Type B pancreatic cell (in vitro differentiated cells): ENCODE measurements at regions not wholly inside any gene's neighbourhood (a gene's known extent, or its start where the extent isn't known, plus 50 kb on each side); places are given as distances from the start of the nearest gene placed in this dataset.

Source experiments
- DNase-seq: peaks from one replicate; pipeline ENCODE4 v3.0.0; 2021; ENCODE audit warnings: mixed read lengths; ENCODE audit not compliant: unreplicated experiment; ENCODE audit errors: extremely low spot score
- H3K27ac Mint-ChIP-seq: 2 replicates; pipeline ENCODE4 v1.8.0; 2021; ENCODE audit warnings: mild to moderate bottlenecking, mixed read lengths
- H3K27me3 Mint-ChIP-seq: 2 replicates; pipeline ENCODE4 v1.8.0; 2021; ENCODE audit warnings: mixed read lengths
- H3K36me3 Mint-ChIP-seq: 2 replicates; pipeline ENCODE4 v1.8.0; 2021; ENCODE audit warnings: mixed read lengths
- H3K4me1 Mint-ChIP-seq: one replicate; pipeline ENCODE4 v1.8.0; 2021; ENCODE audit warnings: mixed read lengths; ENCODE audit not compliant: unreplicated experiment
- H3K4me3 Mint-ChIP-seq: 2 replicates; pipeline ENCODE4 v1.8.0; 2021; ENCODE audit warnings: mild to moderate bottlenecking, mixed read lengths
- H3K9me3 Mint-ChIP-seq: 2 replicates; pipeline ENCODE4 v1.8.0; 2021; ENCODE audit warnings: mixed read lengths
- TF ChIP-seq, protein P1 (sequence below): fragments of 200-600 bp; sonication (generic); conservative IDR thresholded peaks from 2 replicates; pipeline ENCODE4 v1.5.0; 2021; ENCODE audit warnings: antibody characterized with exemption, mild to moderate bottlenecking

DNA sequence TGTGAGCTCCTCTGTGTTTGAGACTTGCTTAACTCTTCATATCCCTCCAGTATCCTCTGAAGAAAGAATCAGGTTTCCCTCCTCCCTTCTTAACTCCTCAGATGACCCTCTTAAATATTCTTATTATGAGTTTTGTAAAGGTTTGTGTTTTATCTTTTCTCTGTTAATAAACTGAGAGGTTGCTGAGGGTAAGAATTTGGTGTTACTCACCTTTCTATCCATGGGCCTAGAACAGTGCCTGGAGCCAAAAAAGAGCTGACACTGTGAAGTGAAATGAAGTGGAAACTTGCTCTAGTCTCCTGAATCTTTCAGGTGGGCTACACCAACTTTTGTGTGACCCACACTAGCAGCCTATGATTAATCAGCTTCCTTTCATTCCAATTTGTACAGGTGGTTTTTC, 208.4 kb downstream of the CSNK1G3 start:
- Mint-ChIP-seq H3K27me3 (peaks cover 4% of the 10 kb centered on the region), H3K4me1 (peaks cover 6% of the 10 kb centered on the region), H3K9me3 (peaks cover 4% of the 10 kb centered on the region), H3K36me3 (no peaks in the 10 kb centered on the region), H3K4me3 (no peak overlapping the region), H3K27ac (no peak overlapping the region)
- DNase-seq, result no peak
- TF ChIP-seq, protein P1, sequence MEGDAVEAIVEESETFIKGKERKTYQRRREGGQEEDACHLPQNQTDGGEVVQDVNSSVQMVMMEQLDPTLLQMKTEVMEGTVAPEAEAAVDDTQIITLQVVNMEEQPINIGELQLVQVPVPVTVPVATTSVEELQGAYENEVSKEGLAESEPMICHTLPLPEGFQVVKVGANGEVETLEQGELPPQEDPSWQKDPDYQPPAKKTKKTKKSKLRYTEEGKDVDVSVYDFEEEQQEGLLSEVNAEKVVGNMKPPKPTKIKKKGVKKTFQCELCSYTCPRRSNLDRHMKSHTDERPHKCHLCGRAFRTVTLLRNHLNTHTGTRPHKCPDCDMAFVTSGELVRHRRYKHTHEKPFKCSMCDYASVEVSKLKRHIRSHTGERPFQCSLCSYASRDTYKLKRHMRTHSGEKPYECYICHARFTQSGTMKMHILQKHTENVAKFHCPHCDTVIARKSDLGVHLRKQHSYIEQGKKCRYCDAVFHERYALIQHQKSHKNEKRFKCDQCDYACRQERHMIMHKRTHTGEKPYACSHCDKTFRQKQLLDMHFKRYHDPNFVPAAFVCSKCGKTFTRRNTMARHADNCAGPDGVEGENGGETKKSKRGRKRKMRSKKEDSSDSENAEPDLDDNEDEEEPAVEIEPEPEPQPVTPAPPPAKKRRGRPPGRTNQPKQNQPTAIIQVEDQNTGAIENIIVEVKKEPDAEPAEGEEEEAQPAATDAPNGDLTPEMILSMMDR, result no peak

DNA sequence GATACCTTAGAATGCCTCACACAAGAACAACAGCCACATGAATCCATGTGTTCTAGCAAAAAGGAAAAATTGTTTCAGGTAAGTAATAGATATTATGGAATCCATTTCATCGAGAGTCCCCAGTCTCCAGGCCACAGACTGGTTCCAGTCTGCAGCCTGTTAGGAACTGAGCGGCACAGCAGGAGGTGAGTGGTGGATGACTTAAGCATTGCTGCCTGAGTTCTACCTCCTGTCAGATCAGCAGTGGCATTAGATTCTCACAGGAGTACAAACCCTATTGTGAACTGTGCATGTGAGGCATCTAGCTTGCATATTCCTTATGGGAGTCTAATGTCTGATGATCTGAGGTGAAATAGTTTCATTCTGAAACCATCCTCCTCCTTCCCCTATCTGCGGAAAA, 207.0 kb downstream of the CSNK1G3 start:
- Mint-ChIP-seq H3K36me3 (no peaks in the 10 kb centered on the region), H3K4me3 (no peak overlapping the region), H3K9me3 (peaks cover 4% of the 10 kb centered on the region), H3K4me1 (peaks cover 6% of the 10 kb centered on the region), H3K27me3 (no peaks in the 10 kb centered on the region), H3K27ac (no peak overlapping the region)
- TF ChIP-seq, protein P1, result no peak
- DNase-seq, result no peak

DNA sequence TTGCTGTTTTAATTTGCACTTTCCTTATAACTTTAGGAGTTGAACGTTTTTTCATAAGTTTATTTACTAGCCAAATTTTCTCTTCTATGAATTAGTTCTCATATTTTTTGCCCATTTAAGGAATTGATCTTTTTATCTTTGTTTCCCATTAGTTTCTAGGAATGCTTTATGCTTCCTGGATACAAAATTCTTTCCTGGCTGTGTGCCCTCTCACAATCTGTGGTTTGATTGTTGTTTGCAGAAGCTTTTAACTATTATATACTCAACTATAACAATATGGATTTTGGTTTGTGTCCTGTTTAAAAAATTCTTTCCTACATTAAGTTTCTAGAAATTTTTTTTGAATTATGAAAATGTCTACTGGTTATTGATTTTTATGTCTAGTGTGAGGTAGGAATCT, 206.3 kb downstream of the CSNK1G3 start:
- no peak overlapping the region for H3K4me3 Mint-ChIP-seq
- no peaks in the 10 kb centered on the region for H3K36me3 Mint-ChIP-seq
- DNase-seq, result no peak
- no peaks in the 10 kb centered on the region for H3K27me3 Mint-ChIP-seq
- TF ChIP-seq, protein P1, result no peak
- no peak overlapping the region for H3K27ac Mint-ChIP-seq
- H3K4me1 Mint-ChIP-seq, result peaks cover 6% of the 10 kb centered on the region
- H3K9me3 Mint-ChIP-seq, result peaks cover 6% of the 10 kb centered on the region

DNA sequence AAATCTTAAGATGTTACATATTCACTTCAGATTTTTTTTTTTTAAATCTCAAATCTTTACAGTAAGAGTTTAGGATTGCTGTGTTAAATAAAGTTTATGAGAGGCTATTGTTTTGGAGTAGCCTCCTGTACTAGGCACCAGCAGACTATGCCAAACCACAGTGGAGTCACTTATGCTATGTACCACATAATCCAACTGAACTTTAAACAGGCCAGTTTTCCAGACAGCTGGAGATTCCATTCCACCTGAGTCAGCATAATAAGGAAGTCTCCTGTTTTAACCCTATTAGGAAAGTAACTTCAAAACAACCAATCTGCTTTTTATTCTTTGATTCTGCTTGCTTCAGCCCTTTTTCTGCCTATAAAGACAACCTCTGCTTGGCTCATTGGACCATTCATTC, 205.2 kb downstream of the CSNK1G3 start:
- H3K4me3 Mint-ChIP-seq, result no peak overlapping the region
- H3K36me3 Mint-ChIP-seq, result no peaks in the 10 kb centered on the region
- TF ChIP-seq, protein P1, result no peak
- no peak for DNase-seq
- H3K27ac Mint-ChIP-seq, result no peak overlapping the region
- no peaks in the 10 kb centered on the region for H3K27me3 Mint-ChIP-seq
- H3K4me1 Mint-ChIP-seq, result peaks cover 6% of the 10 kb centered on the region
- H3K9me3 Mint-ChIP-seq, result peaks cover 9% of the 10 kb centered on the region

DNA sequence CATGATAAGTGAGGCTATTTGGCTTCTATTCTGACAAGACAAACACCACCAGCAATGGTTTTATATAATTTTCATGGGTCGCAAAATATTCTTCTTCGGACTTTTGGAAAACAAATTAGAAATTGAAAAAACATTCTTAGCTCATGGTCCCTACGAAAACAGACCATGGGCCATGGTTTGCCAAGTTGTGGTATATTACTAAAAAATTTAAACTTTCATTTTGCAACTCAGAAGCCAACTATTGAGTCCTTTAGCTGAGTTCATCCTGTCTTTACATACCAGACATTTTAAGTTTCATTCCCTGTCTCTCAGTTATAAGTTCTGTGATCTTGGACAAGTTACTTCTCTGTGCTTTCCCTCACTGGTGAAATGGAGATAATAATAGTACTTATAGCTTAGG, 198.1 kb downstream of the CSNK1G3 start:
- peaks cover 12% of the 10 kb centered on the region for H3K9me3 Mint-ChIP-seq
- no peak overlapping the region for H3K27ac Mint-ChIP-seq
- H3K4me1 Mint-ChIP-seq, result peaks cover 6% of the 10 kb centered on the region
- no peak for DNase-seq
- TF ChIP-seq, protein P1, result no peak
- no peaks in the 10 kb centered on the region for H3K36me3 Mint-ChIP-seq
- H3K4me3 Mint-ChIP-seq, result no peak overlapping the region
- no peaks in the 10 kb centered on the region for H3K27me3 Mint-ChIP-seq

DNA sequence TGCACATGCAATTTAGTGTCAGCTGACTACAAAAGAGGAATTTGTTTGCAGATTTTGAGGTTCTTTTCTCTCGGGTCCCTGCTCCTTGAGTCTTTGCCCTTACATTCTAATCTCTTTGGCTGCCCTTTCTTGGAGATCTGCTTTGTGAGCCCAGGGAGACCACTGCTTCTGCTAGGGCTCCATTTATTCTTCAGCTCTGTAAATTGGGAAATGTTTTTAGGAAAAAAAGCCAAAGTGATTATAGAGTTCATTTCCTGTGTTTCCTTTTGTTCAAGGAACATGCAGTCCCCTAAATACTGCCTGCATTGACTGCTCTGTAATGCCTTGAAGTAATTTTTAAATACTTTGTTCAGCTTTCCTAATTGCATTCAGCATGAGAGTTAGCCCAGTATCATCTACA, 197.4 kb downstream of the CSNK1G3 start:
- H3K27ac Mint-ChIP-seq, result no peak overlapping the region
- no peak for DNase-seq
- TF ChIP-seq, protein P1, result no peak
- no peaks in the 10 kb centered on the region for H3K36me3 Mint-ChIP-seq
- no peak overlapping the region for H3K4me3 Mint-ChIP-seq
- H3K27me3 Mint-ChIP-seq, result no peaks in the 10 kb centered on the region
- H3K9me3 Mint-ChIP-seq, result peaks cover 12% of the 10 kb centered on the region
- H3K4me1 Mint-ChIP-seq, result peaks cover 6% of the 10 kb centered on the region
